Caki2 (cell line): ENCODE measurements at regions not wholly inside any gene's neighbourhood (a gene's known extent, or its start where the extent isn't known, plus 50 kb on each side); places are given as distances from the start of the nearest gene placed in this dataset.

ENCODE experiments used
- DNase-seq: peaks from one replicate; pipeline ENCODE4 v3.0.0-alpha.2; 2015; ENCODE audit warnings: low read depth
- in situ Hi-C: cut with HindIII; loops from 2 replicates; pipeline ENCODE4 v1.10.0; 2016; ENCODE audit warnings: low sequenced_read_pairs, low pct_unique_long_range_greater_than_20kb, mixed read lengths

GRCh38 chr1:3954170-3955169 lies 54.4 kb upstream of the C1orf174 start:
- in situ Hi-C loops, result no loop called here
- no peak for DNase-seq

GRCh38 chr1:3955196-3955772 lies 55.2 kb upstream of the C1orf174 start:
- DNase-seq, result no peak
- in situ Hi-C loops, result no loop called here

GRCh38 chr1:3956527-3957170 lies 56.6 kb upstream of the C1orf174 start:
- in situ Hi-C loops, result no loop called here
- peak; percentile 28 for DNase-seq

- no peak for DNase-seq
- in situ Hi-C loops, result no loop called here
Measured at GRCh38 chr1:3959361-3959760, 59.3 kb upstream of the C1orf174 start.

- in situ Hi-C loops, result no loop called here
- DNase-seq, result no peak
Measured at GRCh38 chr1:3963554-3963953, 63.5 kb upstream of the C1orf174 start.

GRCh38 chr1:3965693-3966092 lies 65.6 kb upstream of the C1orf174 start:
- DNase-seq, result no peak
- in situ Hi-C loops, result no loop called here

- in situ Hi-C loops, result no loop called here
- DNase-seq, result no peak
Measured at GRCh38 chr1:3968851-3969250, 68.8 kb upstream of the C1orf174 start.

- in situ Hi-C loops, result no loop called here
- DNase-seq, result no peak
Measured at GRCh38 chr1:3971981-3972380, 71.9 kb upstream of the C1orf174 start.

GRCh38 chr1:3975903-3976630 lies 76.0 kb upstream of the C1orf174 start:
- in situ Hi-C loops, result no loop called here
- no peak for DNase-seq

GRCh38 chr1:3976821-3977220 lies 76.7 kb upstream of the C1orf174 start:
- in situ Hi-C loops, result no loop called here

GRCh38 chr1:3978196-3978989 lies 78.3 kb upstream of the C1orf174 start:
- in situ Hi-C loops, result no loop called here

More at GRCh38 chr1:3976821-3977220, 76.7 kb upstream of the C1orf174 start:
- DNase-seq, result no peak

GRCh38 chr1:3978990-3979325 lies 78.9 kb upstream of the C1orf174 start:
- in situ Hi-C loops, result no loop called here
- no peak for DNase-seq

More at GRCh38 chr1:3978196-3978989, 78.3 kb upstream of the C1orf174 start:
- no peak for DNase-seq

- DNase-seq, result no peak
- in situ Hi-C loops, result no loop called here
Measured at GRCh38 chr1:3981261-3981660, 81.2 kb upstream of the C1orf174 start.

GRCh38 chr1:3981746-3982505 lies 81.9 kb upstream of the C1orf174 start:
- DNase-seq, result no peak

GRCh38 chr1:3983181-3983580 lies 83.1 kb upstream of the C1orf174 start:
- in situ Hi-C loops, result no loop called here
- DNase-seq, result no peak

More at GRCh38 chr1:3981746-3982505, 81.9 kb upstream of the C1orf174 start:
- in situ Hi-C loops, result no loop called here

- no peak for DNase-seq
- in situ Hi-C loops, result no loop called here
Measured at GRCh38 chr1:3984586-3984985, 84.5 kb upstream of the C1orf174 start.

- no peak for DNase-seq
- in situ Hi-C loops, result no loop called here
Measured at GRCh38 chr1:3986686-3987218, 86.7 kb upstream of the C1orf174 start.
